Activated CD4-positive, alpha-beta T cell treated with anti-CD3 and anti-CD28 coated beads for 24 hours (primary cell): ENCODE measurements at regions not wholly inside any gene's neighbourhood (a gene's known extent, or its start where the extent isn't known, plus 50 kb on each side); places are given as distances from the start of the nearest gene placed in this dataset.

ENCODE experiments used
- DNase-seq, 2 donors: peaks; one replicate each; pipeline ENCODE4 v3.0.0-alpha.2; 2020; ENCODE audit warnings: low read depth in 2 of 2

DNA sequence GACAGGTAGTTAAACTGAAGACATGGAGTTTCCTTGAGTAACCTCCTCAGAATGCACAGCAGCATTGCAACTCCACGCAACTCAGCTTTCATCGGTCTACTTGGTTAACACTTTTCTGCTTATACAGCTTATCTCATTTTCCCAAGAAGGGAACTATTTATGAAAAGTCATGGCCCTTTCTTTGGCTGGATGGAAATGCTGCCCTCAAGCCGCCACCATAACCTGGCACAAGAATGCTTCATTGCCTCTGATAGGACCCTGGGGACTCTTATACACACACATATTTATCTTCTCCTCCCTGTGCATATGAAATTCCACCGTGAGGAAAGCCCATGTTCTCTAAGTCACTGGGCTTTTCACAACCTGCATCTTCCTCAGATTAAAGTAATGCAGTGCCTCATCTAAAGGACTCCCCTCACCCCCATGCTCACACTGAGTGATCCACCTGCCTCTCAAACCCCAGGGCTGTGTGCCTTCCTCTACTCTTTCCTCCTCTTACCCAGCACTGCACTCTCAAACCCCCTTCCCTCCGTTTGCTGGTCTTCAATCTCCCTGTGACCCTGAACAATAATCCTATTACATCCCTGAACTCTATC, 192.0 kb upstream of the HNRNPA3 start:
- no peak for DNase-seq

DNA sequence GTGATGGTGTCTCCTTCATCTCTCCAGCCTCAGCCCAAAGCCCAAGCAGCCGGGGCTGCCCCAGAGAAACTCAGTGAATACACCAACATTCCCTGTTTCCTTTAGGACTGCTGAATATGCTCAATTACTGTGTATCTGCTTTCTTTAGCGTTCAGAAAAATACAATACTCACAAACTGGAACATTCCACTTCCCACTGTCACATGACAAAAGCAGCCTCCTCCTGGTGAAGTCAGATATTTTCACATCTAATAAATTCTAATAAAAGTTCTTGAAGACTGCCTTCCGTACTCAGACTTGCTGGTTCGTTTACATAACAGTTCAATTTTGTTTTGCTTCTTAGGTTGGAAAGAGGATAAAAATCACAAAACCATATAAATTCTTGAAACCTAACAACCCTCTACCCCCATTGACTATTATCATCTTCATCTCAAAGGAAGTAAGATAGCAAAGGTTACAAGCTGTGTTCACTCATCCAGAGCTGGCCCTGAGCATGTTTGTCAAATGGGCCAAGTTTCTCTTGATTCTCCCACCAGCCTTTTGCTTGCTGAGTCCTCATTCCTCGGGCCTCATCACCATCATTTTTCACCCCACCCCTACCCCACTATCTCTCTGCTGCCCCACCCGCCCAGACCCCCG, 190.8 kb upstream of the HNRNPA3 start:
- no peak for DNase-seq

DNA sequence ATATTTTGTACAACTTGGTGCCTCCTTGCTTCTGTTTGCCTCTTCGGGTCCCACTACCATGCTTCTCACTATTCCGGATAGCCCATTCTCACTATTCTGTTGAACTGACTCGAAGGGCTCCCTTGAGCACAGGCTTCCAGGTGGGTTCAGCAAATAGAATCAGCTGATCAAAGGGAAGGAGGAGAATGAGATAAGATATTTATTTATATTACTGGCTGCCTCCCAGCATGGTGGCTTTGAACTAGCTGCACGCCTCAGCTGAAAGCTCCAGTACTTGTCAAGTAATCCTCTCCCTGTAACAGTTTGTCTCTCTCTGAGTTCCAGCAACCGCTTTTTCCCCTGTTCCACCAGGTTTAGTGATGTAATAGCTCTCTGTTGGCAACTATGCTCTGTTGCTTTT, 187.8 kb upstream of the HNRNPA3 start:
- DNase-seq = no peak

DNA sequence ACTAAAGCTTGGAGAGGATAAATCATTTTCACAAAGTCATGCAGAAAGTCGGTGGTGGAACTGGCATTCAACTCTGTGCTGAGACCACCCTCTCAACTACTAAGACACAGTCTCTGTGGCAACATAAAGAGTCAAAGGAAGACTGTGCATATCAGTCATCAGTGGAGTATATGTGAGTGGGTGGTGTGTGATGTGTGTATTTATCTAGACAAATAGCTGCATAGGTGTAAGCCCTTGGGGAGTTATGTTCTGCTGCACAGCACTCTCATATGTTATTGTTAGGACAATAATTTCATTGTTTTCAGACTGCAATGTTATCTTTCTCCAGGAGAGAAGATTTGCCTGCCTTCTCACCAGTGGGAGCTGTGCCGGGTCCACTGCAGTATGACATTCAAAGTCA, 186.3 kb upstream of the HNRNPA3 start:
- DNase-seq = no peak

DNA sequence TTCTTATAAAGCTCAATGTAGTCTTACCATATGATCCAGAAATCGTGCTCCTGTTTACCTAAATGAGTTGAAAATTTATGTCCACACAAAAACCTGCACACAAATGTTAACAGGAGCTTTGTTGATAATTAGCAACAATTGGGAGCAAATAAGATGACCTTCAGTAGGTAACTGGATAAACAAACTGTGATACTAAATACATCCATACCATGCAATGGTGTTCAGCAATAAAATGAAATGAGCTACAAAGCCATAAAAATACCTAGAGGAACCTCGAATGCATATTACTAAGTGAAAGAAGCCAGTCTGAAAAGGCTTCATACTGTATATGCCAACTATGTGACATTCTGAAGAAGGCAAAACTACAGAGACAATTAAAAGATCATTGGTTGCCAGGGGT, 185.6 kb upstream of the HNRNPA3 start:
- DNase-seq = no peak

DNA sequence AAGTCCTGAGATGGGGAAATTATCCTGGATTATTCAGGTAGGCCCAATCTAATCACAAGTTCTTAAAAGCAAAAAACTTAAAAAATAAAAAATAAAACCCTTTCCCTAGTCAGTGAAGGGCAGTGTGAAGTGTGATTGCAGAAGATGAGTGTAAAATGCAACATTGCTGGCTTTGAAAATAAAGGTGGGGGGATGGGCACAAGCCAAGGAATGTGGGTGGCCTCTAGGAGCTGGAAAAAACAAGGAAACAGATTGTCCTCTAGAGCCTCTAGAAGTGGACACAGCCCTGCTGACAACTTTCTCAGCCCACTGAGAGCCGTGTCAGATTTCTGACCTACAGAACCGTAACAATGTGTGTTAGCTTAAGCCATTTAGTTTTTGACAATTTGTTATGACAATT, 184.3 kb upstream of the HNRNPA3 start:
- DNase-seq = no peak

DNA sequence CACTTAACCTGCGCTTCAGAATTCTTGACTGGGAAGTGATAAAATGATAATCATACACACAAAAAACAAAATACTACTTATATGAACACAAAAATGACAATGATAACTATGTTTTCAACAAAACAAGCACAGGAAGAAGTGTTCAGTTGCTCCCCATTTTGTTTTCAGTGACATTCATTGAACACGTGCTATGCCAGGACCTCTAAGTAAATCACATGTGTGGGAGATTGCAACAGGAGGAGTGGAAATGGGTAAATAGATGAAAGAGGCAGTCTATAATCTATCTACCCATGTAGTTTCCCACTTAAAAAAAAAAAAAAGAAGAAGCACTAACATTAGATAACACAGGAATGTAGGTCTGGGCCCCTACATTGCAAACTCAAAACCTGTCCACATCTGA, 183.5 kb upstream of the HNRNPA3 start:
- no peak for DNase-seq

DNA sequence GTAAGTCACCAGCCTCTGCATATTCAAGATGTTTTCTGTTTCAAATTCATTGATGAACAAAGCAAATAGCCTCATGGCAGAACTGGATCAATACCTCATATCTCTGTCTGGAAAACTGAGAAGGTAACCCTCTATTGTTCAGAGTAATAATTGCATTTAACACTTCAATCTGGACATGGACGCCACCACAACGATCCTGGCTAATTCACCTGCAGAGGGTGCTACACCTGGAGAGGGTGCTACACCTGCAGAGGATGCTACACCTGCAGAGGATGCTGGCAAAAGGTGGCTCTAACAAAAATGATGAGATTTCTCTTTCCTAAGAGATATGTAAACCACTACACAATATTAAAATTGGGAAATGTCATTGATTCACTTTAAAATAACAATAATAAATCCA, 183.1 kb upstream of the HNRNPA3 start:
- no peak for DNase-seq

DNA sequence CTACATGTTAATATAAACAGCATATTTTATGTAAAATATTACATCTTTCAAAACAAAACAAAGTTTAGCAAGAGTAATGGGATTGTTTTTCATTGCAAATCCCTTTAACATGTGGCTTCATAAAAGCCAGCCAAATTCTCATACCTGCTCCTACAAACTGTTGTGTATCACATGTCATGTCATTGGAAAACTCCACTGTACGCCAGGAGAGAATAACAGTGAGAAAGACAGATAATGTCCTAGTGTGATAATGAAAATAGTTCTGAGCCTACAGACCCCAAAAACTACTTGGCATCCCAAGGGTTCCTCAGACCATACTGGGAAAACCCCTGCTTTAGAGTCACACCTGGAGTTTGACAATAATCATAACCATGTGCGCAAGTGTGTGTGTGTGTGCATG, 182.7 kb upstream of the HNRNPA3 start:
- DNase-seq = no peak

DNA sequence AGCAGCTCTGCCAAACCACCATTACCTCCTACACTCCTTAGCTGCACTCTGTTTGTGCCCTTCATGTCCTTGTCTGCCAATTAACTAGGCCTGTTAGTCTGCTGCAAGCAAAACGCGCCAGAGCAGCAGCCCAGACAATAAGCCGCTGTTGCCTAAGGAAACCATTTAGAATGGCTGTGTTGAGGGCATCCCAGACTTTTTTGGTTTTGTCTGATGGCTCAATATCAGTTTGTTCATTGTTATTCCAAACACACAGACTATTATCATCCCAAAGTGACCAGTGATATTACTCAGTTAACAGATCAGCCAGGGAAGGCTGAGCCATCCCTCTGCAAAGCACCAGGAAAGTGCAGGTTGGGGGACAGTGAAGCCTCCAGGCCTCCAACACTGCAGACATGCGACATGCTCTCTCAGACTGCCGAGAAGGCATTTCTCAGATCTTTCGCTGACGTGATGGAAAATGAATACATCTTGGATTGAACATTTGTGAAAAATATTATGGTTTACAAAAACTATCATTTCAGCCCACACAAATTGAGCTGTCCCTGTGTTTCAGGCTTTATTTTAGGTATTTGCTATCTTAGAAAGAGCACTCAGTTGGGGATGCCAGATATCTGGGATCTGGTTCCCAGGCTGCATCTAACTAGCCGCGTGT, 182.0 kb upstream of the HNRNPA3 start:
- DNase-seq = no peak

DNA sequence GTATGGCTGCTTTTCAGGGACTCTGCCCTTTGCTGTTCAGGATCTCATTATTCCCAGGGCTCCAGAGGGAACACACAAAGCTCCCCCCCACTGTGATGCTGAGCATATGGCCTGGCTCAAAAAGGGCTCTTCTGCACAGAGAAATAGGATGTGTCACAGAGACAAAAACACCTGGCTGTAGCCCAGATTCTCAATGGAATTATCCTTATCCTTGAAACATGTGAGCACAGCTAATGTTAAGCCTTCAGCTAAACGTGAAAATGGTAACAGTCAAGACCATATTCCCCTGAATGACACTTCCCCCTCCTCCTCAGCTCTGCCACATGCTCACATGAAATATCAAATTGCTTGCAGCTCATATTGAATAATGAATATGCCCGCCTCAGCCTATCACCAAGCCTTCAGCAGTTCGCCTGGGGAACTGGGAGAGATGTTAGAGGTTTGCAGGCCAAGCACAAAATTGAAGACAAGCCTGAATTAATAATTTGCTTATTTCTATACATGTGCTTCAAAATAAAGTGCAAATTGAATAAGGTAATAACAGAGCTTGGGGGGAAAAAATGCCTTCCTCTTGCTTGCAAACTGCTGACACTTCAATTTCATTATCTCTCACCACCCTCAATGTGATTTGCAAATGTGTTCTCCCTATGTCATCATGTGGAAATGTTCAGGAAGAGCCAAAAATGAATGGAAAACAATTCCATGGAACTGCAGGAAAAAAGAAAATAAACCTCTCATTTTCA, 181.0 kb upstream of the HNRNPA3 start:
- no peak for DNase-seq

DNA sequence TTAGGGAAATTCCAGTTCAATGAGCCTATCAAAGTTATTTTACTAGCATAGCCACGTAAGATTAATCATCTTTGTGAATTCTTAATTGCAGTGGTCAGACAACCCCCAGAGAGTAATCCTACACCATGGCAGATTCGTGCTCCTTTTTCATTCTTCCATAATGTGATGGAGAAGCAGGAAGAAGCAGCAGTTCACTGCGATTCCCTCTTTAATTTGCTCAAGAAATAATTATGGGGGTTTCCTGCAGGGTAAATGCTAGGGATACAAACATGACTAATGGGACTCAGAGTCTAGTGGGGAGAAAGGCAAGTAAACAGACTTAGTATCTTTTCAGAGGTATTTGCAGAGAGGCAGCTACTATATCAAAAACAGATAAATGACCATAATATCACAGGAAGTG, 175.8 kb upstream of the HNRNPA3 start:
- DNase-seq = no peak

DNA sequence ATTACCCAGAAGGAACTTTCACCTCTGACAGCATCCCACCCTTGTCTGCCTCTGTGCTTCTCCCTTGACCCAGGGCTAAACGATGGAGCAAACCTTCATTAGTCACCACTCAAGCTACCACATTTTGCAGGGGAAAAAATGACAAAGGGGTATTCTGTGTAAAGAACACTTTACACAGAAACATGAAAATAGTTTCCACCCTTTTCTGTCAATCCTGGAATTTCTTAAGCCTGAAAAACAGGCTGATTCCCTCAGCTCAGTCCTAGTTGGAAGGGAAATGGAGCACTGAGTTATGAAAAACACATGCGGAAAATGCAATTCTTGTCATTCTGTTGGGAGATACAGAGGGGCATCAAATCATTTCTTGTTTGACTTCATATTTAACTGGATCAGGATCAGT, 175.0 kb upstream of the HNRNPA3 start:
- DNase-seq = no peak

DNA sequence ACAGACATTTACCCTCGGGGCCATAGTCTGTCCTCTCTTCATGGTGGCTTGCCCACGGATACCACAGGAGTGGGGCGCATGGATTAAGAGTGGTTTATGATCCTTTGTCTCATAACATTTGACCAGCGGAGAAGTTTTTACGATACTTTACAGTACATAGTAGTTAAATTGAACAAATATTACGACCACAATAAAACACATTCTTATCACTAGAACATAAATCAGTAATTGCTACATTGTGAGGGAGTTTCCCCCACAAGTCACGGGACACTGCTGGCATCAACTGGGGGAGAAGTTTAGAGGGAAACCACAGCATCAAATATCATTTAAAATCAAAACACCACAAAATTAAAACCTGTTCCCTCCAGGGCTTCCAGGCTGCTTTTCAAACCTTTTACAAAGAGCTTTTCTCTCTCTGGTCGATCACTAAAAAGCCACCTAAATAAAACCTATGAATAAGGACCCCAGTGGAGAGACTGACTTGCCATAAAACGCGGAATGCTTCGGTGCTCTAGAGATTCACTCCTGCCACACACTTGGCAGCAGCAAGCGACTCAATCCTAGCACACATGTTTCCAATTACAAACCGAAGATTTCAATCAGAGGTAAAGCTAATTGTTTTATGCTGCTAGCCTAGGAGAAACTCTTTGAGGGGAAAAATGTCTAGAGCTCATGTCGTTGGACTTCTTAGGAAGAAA, 173.7 kb upstream of the HNRNPA3 start:
- DNase-seq = no peak

DNA sequence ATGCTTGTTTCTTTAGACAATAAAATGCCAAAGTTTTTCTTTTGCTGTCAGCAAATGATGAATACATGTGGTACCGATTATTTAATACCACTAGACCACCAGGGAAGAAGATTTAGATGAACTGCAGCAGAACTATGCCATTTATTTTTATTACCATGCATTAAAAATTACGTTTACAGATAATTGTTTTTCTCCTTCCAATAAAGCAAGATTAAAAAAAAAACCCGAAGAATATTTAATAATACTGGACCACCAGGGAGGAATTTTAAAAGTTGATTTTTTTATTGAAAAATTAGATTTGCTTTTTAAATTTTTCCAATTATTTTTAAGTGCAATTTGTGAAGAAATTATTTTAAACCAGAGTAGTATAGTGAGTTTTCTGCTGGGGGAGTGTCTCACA, 170.3 kb upstream of the HNRNPA3 start:
- no peak for DNase-seq

DNA sequence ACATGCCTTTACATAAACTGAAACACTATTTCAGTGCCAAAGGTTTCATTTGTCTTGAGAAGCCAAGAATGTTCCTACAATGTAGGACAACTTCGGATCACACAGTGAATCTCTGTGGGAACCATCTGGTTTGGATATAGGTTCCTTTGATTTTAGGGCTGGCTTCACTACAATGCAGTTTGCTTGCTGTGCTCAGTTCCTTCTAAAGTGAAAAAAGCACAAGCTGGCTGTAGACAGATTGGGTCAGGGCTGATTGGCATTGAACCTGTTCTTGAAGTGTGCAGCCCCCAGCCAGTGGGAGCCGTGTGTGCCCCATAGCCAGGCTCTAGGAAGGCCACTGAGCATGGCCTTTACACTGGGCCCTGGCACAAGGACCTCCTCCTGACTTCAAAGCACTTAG, 167.9 kb upstream of the HNRNPA3 start:
- DNase-seq = no peak

DNA sequence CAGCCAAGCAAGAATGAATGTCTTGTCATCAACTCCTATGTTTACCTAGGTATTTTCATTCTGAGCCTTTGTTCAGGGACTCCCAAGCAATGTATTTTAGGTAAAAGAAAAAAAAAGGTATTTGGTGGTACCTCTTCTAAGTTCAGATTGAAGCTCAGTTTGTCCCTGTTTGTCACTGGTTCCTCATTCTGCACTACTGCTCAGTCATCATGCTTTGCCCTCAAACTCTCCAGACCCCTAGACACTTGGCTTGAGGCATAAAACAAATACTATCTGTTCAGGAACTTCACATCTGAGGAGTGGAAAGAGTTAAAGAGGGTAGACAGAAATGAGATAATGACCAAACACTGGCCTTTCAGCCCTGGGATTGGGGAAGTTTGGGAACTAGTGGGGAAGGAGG, 163.6 kb upstream of the HNRNPA3 start:
- DNase-seq = no peak

DNA sequence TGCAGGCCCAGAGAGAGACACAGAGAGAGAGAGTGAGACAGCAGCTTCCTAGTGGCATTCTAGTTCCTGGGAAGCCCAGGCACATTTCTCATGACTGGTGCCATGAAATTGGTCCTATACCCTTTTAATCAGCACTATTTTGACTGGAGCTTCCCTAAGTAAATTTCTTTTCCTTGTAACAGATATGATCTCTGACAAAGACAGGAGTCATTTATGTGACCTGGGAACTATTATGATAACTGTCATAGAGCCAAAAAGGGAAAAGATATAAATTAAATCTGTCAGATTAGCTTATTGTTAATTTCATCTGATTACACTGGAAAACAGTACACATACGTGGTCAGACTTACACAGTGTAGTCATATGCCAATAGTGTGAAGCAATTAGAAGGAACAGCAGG, 161.3 kb upstream of the HNRNPA3 start:
- DNase-seq = no peak

DNA sequence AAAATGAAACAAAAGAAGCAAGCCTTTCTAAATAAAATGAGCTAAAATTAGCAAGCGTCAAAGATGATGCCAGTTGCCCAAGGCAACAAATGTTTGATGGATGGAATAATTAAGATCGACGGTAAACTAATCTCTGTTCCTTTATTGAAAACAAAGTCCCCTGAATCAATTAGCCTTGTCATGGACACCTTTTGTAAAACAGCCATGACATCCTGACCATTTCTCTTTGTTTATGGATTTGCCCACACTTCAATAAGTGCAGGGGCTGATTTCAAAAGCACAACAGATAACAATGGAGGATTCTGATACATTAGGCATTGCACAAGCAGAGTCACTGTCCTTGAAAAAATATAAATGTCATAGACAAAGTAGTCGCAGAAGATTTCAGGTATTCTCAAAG, 160.1 kb upstream of the HNRNPA3 start:
- no peak for DNase-seq

DNA sequence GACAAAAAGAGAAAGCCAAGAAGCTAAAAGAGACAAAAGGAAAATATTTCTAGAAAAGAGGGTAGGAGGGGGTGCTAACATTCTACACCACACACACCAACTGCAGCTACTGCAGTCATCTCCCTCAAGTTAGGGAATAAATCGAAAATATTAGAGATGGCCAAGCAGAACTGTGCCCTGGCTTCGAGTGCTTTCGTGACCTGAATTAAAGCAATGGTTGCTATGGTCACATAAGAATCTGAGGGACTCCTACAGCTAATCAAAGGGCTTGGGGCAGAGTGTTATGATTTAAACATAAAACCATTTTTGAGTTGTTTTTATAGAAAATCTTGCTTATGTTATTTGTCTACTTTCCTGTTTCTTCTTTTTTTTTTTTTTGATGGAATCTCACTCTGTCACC, 159.6 kb upstream of the HNRNPA3 start:
- DNase-seq = no peak

DNA sequence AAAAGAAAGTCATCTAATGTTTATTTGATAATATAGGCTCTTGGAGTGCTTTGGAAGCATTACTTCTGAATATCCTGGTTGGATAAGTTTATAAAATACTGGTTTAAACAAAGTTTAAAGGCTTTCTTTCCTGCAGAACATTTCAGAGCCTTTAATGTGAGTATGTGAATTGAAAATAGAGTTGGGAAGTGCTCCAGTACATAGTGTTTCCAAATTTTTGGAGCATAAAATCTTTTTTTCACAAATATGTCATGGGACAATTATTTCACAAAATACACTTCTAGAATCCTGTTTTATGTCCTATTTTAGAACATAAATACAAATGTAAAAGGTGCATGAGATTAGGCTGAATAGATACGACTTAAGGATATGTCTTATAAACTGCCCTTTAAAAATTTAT, 158.9 kb upstream of the HNRNPA3 start:
- no peak for DNase-seq

DNA sequence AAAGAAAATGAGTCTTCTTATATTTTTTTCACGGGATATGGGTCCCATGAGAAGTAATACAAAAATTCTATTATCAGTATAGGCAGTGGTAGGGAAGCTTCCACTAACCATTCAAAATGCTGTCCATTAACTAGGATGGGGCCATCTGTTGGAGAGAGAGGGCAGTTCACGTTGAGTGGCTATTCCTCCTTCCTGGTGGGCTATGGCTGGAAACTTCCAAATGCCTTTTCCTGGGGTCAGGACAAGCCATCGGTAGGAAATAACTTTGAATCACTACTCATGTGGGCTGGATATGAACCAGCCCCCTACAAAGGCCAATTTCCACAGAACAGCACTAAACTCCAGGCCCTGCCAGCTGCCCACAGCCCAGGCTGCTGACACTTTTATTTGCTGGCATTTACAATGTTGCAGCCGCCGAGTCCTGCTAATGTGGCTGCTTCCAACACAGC, 156.1 kb upstream of the HNRNPA3 start:
- DNase-seq = no peak
